MM.1S (cell line): ENCODE measurements at regions not wholly inside any gene's neighbourhood (a gene's known extent, or its start where the extent isn't known, plus 50 kb on each side); places are given as distances from the start of the nearest gene placed in this dataset.

Experiments
- EZH2 ChIP-seq: fragments of 300-600 bp; sonication (generic); optimal IDR thresholded peaks from 2 replicates; pipeline ENCODE3; 2017; ENCODE audit warnings: low read depth, mild to moderate bottlenecking, antibody characterized with exemption, low read length, mixed read lengths
- EZH2phosphoT487 ChIP-seq: fragments of 300-600 bp; sonication (generic); IDR thresholded peaks from 2 replicates; pipeline ENCODE4 v1.6.1; 2018; ENCODE audit warnings: antibody characterized with exemption, low read length
- TF ChIP-seq, protein P1 (sequence below): fragments of 300-600 bp; sonication (generic); IDR thresholded peaks from 2 replicates; pipeline ENCODE4 v1.5.1; 2016; ENCODE audit warnings: antibody characterized with exemption, low read length, mixed read lengths

DNA sequence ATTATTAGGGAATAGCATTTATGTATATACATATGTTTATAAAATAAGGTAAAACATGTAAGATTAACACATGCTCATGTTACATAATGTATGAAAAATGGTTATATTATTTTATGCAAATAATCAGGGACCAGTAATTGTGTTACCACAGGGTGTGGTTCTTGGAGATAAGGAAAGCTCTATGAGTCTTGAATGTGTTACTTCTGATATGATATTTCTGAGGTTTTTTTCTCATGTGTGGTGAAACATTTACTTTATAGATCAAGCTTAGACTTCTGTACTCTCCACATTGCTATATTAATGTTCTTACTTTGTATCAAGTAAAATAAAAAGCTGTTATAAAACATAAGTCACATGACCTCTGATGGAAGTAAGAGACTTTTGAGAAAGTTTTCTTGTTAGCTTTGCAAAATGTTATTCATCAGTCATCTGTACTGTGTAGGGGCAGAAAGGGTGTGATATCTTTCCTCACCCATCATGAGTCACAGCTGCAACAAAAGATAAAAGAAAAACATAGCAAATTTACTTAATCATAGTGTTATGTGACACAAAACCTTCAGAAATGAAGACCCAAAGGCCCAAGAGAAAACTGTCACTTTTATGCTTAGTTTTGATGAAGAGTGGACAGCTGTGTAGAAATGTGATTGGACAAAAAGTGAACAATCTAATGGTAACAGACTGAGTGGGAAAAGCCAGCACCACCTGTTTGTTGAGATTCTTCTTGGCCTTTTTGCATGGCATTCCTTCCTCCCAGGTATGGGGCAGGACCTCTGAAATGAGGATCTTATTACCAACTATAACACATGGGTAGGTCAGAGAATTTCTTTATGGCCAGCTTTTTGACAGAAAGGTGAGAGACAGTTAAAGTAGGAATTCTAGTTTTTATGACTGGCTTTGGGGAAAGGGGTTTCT is 632.3 kb downstream of the PDHA2 start:
- TF ChIP-seq, protein P1, sequence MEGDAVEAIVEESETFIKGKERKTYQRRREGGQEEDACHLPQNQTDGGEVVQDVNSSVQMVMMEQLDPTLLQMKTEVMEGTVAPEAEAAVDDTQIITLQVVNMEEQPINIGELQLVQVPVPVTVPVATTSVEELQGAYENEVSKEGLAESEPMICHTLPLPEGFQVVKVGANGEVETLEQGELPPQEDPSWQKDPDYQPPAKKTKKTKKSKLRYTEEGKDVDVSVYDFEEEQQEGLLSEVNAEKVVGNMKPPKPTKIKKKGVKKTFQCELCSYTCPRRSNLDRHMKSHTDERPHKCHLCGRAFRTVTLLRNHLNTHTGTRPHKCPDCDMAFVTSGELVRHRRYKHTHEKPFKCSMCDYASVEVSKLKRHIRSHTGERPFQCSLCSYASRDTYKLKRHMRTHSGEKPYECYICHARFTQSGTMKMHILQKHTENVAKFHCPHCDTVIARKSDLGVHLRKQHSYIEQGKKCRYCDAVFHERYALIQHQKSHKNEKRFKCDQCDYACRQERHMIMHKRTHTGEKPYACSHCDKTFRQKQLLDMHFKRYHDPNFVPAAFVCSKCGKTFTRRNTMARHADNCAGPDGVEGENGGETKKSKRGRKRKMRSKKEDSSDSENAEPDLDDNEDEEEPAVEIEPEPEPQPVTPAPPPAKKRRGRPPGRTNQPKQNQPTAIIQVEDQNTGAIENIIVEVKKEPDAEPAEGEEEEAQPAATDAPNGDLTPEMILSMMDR, result no peak
- TF ChIP-seq EZH2phosphoT487 (no peak), EZH2 (no peak)
